ENCODE measurements at regions not wholly inside any gene's neighbourhood (a gene's known extent, or its start where the extent isn't known, plus 50 kb on each side); places are given as distances from the start of the nearest gene placed in this dataset.

DNA sequence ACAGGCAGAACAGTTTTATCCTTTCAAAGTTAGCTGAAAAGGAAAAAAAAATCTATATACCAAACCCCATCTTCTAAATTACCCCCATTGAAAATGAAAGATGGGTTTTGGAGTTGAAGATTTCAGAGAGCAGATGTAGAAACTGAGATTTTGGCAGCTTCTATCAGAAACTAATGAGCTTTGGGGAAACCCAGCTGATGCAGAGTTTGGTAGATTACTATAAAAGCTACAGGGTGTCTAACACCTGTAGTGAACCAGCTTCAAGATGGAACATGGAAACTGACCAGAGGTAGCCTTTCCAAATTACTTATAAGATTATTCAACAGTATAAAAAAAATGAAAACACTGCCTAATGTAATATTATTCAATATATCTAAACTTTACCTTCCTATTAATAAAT, 583.1 kb downstream of the XIRP2 start:
- ATAC-seq (no peak), DNase-seq (no peak)
- H3K4me3 ChIP-seq: no peak overlapping the region
- H3K27me3 ChIP-seq: no peaks in the 10 kb centered on the region
- TF ChIP-seq POLR2A (IDR thresholded peaks at IDR 0.05): no peak
- TF ChIP-seq, protein P1, sequence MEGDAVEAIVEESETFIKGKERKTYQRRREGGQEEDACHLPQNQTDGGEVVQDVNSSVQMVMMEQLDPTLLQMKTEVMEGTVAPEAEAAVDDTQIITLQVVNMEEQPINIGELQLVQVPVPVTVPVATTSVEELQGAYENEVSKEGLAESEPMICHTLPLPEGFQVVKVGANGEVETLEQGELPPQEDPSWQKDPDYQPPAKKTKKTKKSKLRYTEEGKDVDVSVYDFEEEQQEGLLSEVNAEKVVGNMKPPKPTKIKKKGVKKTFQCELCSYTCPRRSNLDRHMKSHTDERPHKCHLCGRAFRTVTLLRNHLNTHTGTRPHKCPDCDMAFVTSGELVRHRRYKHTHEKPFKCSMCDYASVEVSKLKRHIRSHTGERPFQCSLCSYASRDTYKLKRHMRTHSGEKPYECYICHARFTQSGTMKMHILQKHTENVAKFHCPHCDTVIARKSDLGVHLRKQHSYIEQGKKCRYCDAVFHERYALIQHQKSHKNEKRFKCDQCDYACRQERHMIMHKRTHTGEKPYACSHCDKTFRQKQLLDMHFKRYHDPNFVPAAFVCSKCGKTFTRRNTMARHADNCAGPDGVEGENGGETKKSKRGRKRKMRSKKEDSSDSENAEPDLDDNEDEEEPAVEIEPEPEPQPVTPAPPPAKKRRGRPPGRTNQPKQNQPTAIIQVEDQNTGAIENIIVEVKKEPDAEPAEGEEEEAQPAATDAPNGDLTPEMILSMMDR (IDR thresholded peaks at IDR 0.05): no peak
- no peaks in the 10 kb centered on the region for H3K4me1 ChIP-seq
- no peaks in the 10 kb centered on the region for H3K9me3 ChIP-seq
- H3K27ac ChIP-seq: no peak overlapping the region
- H3K36me3 ChIP-seq: no peaks in the 10 kb centered on the region
- intact Hi-C loops (cut with DNase I): no loop called here

DNA sequence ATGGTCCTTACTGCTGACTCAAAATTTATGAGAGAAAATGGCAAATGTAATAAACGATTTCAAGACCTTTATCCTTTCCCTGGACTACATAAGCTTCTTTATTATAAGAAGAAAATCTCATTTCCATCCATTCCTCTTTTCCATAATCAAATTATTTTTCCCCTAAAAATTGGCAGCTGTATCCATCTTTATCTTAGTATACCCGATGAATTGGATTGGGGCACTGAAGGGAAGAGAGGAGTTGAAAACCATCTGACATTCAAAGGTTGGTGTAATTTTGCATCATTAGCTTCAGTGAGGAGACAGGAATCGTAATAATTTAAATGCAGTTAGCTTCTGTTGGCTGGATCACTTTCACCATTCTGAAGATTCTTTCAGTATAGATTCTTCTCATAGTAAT, 574.1 kb downstream of the XIRP2 start:
- Histone ChIP-seq H3K4me1 (no peaks in the 10 kb centered on the region), H3K27me3 (no peaks in the 10 kb centered on the region), H3K27ac (no peak overlapping the region), H3K9me3 (peaks cover 0 to 33% (median 10%) of the 10 kb centered on the region in 12 donors), H3K36me3 (no peaks in the 10 kb centered on the region), H3K4me3 (no peak overlapping the region)
- TF ChIP-seq POLR2A (IDR thresholded peaks at IDR 0.05): no peak
- TF ChIP-seq, protein P1 (IDR thresholded peaks at IDR 0.05): no peak
- DNase-seq: no peak
- intact Hi-C loops (cut with DNase I): no loop called here
- WGBS, 4 donors: 70 to 82% (median 80%) methylated on average over 3 of the region's 3 CpGs
- no peak for ATAC-seq

DNA sequence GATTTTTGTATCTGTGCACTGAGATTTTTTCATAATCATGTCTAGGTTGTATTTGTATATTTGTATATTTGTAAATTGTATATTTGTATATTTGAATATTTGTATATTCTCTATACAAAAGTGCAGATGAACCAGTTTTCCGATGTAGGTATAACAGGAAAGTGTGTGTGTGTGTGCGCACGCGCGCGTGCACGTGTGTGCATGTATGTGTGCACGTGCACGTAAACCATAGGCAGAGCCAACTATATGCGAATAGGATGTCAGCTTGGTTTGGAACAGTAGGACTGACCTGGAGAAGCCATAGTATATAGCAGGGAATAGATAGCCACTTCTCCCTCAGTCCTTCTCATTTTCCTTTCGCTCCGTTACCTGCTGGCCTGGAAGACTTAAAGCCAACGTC, 565.8 kb downstream of the XIRP2 start:
- ATAC-seq (no peak), DNase-seq (no peak)
- H3K27ac ChIP-seq: no peak overlapping the region
- TF ChIP-seq, protein P1 (IDR thresholded peaks at IDR 0.05): no peak
- no peak for TF ChIP-seq POLR2A (IDR thresholded peaks at IDR 0.05)
- intact Hi-C loops (cut with DNase I): no loop called here
- no peak overlapping the region for H3K4me3 ChIP-seq
- H3K4me1 ChIP-seq: no peaks in the 10 kb centered on the region
- H3K9me3 ChIP-seq: peaks cover 0 to 27% (median 8%) of the 10 kb centered on the region in 12 donors
- H3K27me3 ChIP-seq: no peaks in the 10 kb centered on the region
- WGBS, 4 donors: 95 to 97% (median 95%) methylated on average over 13 of the region's 13 CpGs
- no peaks in the 10 kb centered on the region for H3K36me3 ChIP-seq

DNA sequence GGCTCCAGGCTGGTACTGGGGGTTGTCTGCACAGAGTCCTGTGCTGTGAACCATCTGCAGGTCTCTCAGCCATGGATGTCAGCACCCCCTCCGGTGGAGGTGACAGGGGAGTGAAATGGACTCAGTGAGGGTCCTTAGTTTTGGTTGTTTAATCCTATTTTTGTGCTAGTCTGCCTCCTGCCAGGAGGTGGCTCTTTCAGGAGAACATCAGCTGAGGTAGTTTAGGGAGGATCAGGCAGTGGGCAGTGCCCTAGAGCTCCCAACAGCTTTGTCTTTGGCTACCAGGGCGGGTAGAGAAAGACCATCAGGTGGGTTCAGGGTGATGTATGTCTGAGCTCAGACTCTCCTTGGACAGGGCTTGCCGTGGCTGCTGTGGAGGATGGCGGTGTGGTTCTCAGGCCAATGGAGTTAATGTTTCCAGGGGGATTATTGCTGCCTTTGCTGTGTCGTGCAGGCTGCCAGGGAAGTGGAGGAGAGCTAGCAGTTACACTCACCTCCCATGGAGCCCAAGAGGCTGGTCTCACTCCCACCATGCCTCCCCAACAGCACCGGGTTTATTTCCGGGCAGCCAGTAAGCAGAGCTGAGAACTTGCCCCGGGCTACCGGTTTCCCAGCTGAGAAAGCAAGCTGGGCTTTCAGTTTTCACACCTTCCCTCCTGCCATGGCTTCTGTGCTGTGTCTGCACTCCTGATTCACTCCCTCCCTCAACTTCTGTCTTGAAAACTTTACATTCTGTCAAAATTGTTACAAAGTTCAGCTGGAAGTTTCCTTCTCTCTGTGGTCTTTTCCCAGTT, 563.4 kb downstream of the XIRP2 start:
- no peak for TF ChIP-seq POLR2A (IDR thresholded peaks at IDR 0.05)
- TF ChIP-seq, protein P1 (IDR thresholded peaks at IDR 0.05): no peak
- H3K4me3 ChIP-seq: no peak overlapping the region
- H3K36me3 ChIP-seq: no peaks in the 10 kb centered on the region
- no peak overlapping the region for H3K27ac ChIP-seq
- H3K27me3 ChIP-seq: no peaks in the 10 kb centered on the region
- ATAC-seq: no peak
- H3K4me1 ChIP-seq: no peaks in the 10 kb centered on the region
- H3K9me3 ChIP-seq: peaks cover 0 to 32% (median 16%) of the 10 kb centered on the region in 12 donors
- intact Hi-C loops (cut with DNase I): no loop called here
- no peak for DNase-seq
- 52 to 63% (median 59%) methylated on average over 7 to 9 of the region's 9 CpGs for WGBS, 4 donors
